ENCODE measurements at regions not wholly inside any gene's neighbourhood (a gene's known extent, or its start where the extent isn't known, plus 50 kb on each side); places are given as distances from the start of the nearest gene placed in this dataset.

DNA sequence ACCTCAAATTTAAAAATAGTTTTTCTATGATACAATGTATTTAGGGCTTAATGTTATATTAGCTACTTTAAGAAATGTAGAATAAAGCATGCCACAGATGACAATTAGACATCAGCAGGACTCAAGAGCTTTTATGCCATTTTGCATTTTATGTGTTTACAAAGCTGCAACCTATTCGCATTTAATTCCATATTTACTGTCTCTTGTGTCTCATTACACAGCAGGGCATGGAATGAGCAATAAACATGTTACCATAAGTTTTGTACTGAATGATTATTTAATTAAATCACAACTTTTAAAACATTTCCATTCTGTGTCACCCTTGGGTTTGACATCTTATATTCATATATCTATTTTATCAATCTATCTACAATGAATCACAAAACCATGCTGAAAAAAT is 1756.9 kb downstream of the PCDH9 start:
- TF ChIP-seq, protein P1, sequence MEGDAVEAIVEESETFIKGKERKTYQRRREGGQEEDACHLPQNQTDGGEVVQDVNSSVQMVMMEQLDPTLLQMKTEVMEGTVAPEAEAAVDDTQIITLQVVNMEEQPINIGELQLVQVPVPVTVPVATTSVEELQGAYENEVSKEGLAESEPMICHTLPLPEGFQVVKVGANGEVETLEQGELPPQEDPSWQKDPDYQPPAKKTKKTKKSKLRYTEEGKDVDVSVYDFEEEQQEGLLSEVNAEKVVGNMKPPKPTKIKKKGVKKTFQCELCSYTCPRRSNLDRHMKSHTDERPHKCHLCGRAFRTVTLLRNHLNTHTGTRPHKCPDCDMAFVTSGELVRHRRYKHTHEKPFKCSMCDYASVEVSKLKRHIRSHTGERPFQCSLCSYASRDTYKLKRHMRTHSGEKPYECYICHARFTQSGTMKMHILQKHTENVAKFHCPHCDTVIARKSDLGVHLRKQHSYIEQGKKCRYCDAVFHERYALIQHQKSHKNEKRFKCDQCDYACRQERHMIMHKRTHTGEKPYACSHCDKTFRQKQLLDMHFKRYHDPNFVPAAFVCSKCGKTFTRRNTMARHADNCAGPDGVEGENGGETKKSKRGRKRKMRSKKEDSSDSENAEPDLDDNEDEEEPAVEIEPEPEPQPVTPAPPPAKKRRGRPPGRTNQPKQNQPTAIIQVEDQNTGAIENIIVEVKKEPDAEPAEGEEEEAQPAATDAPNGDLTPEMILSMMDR (IDR thresholded peaks at IDR 0.05 in 2 of 3, conservative IDR thresholded peaks at IDR 0.05 in 1 of 3; ENCODE audit: control insufficient read depth in 2 of 3, extremely low read depth in 1 of 3, insufficient read depth in 1 of 3, low read depth in 3 of 3, low read length in 3 of 3), result no peak
- TF ChIP-seq FOXM1 (IDR thresholded peaks at IDR 0.05; ENCODE audit: low read depth, low read length) (no peak), KLF5 (IDR thresholded peaks at IDR 0.05; ENCODE audit: partially characterized antibody) (no peak), JUNB (IDR thresholded peaks at IDR 0.05) (no peak)
